Activated CD4-positive, alpha-beta T cell treated with anti-CD3 and anti-CD28 coated beads, Interleukin-2, amount 10 ng/mL, durations not matched to agents 24 days and 14 days (primary cell): ENCODE measurements at regions not wholly inside any gene's neighbourhood (a gene's known extent, or its start where the extent isn't known, plus 50 kb on each side); places are given as distances from the start of the nearest gene placed in this dataset.

ENCODE experiments used
- DNase-seq: peaks from one replicate; pipeline ENCODE4 v3.0.0; 2022
- H3K27ac Mint-ChIP-seq: one replicate; pipeline ENCODE4 v1.8.0; 2022; ENCODE audit warnings: mild to moderate bottlenecking, mixed read lengths
- H3K27me3 Mint-ChIP-seq: one replicate; pipeline ENCODE4 v1.8.0; 2022; ENCODE audit warnings: mixed read lengths
- H3K36me3 Mint-ChIP-seq: one replicate; pipeline ENCODE4 v1.8.0; 2022; ENCODE audit warnings: low read depth, mild to moderate bottlenecking, mixed read lengths
- H3K4me1 Mint-ChIP-seq: one replicate; pipeline ENCODE4 v1.8.0; 2021; ENCODE audit warnings: mixed read lengths
- H3K4me3 Mint-ChIP-seq: one replicate; pipeline ENCODE4 v1.8.0; 2022; ENCODE audit warnings: mild to moderate bottlenecking, moderate library complexity, mixed read lengths
- H3K9me3 Mint-ChIP-seq: one replicate; pipeline ENCODE4 v1.8.0; 2021; ENCODE audit warnings: mixed read lengths
- intact Hi-C: fragments of 100-400 bp; cut with micrococcal nuclease; formaldehyde crosslinking; loops from one replicate; pipeline ENCODE4 v1.15.1; 2023

GRCh38 chr1:193537266-193538002, 351.0 kb upstream of the B3GALT2 start:
- peak; percentile 91 for DNase-seq
- intact Hi-C loops, result loop anchor here (1.0 to 10.0 kb wide), 10 partner anchors 21 to 1020 kb away; partner anchors contain the start of gene CDC73
- Mint-ChIP-seq H3K4me3 (peak overlapping the region; percentile 22), H3K27ac (peak overlapping the region; percentile 75), H3K9me3 (peaks cover 4% of the 10 kb centered on the region), H3K4me1 (peaks cover 45% of the 10 kb centered on the region), H3K36me3 (peaks cover 17% of the 10 kb centered on the region), H3K27me3 (no peaks in the 10 kb centered on the region)

- Mint-ChIP-seq H3K4me1 (peaks cover 14% of the 10 kb centered on the region), H3K27me3 (no peaks in the 10 kb centered on the region), H3K27ac (no peak overlapping the region), H3K4me3 (no peak overlapping the region), H3K36me3 (peaks cover 15% of the 10 kb centered on the region), H3K9me3 (peaks cover 17% of the 10 kb centered on the region)
- DNase-seq, result no peak
- intact Hi-C loops, result loop anchor here (10.0 kb wide), 1 partner anchor 271 kb away; no protein-coding TSS in a partner anchor
Observed at GRCh38 chr1:193533853-193534252, 347.4 kb upstream of the B3GALT2 start.

DNA sequence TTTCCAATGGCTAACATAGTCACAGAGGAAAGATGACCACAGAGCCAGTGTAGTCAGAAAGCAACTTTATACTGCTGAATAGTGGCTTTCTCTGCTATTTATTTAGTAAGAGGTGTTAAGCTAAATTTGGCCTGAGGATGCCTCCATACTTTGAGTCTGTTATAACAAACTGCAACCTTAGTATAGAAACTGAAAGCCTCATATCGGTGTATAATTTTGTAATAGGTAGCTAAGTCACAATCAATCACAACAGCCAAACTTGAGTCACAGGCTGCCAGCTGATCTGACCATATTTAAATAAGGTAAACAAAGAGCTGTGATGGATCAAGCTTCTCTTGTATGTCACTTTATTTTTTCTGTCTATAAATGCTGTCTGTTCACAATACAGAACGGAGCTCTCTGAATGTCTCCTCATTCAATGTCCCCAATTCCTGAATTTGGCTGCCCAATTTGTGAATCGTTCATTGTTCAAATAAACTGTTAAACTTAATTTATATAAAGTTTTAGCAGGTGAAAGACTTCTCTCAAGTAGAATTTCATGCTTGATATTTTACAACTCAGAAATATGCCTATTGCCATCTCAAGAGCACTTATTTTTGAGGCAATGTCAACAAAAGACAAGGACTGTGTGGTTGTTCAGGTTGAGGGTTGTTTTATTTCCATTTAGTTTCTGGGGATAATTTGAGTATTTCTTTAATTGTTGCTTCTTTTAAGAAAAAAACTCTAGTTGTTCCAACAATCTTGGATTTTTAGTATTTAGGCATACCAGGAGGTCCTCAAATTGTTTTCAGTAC, 339.7 kb upstream of the B3GALT2 start:
- Mint-ChIP-seq H3K9me3 (peaks cover 18% of the 10 kb centered on the region), H3K27ac (no peak overlapping the region), H3K4me3 (no peak overlapping the region), H3K36me3 (peaks cover 3% of the 10 kb centered on the region), H3K27me3 (no peaks in the 10 kb centered on the region), H3K4me1 (peaks cover 2% of the 10 kb centered on the region)
- intact Hi-C loops, result no loop called here
- no peak for DNase-seq

DNA sequence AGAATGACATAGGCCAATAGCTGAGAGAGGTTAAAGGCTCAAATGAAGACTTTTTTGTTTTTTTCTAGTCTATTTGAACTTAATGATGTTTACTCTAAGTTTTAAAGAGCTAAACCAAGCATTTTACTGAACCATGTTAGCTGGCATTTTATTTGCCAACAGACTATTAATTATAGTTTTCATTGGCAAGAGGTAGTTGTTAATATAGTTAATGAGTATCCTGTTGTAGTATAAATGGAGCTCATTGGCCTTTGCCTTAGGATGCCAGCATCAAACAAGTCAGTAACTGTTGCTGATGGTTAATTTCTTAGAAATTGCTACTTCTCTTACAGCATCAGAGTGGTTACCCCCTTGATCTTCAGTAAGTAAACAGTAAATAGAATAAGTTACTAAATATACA, 339.0 kb upstream of the B3GALT2 start:
- Mint-ChIP-seq H3K4me1 (peaks cover 2% of the 10 kb centered on the region), H3K27ac (no peak overlapping the region), H3K9me3 (peaks cover 11% of the 10 kb centered on the region), H3K27me3 (no peaks in the 10 kb centered on the region), H3K4me3 (no peak overlapping the region), H3K36me3 (peaks cover under 1% of the 10 kb centered on the region)
- DNase-seq, result no peak
- intact Hi-C loops, result no loop called here

DNA sequence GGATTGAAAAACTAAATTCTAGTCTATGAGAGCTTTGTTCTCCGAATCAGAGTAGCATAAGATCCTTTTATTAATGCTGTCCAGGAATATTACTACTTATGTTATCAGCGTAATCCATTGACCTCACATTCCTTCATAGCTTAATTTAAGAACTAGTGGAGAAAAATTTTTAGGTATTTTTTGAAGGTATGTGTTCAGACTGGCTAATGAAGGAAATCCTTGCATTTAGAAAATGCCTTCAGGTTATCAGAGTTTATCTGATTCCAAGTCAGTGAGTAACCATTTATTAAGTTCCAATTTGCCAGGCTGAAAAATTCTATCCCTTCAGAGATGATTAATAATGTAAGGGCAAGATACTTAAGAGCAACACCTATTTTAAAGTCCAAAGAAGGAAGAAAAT, 338.2 kb upstream of the B3GALT2 start:
- peaks cover 13% of the 10 kb centered on the region for H3K9me3 Mint-ChIP-seq
- no peak for DNase-seq
- H3K27ac Mint-ChIP-seq, result no peak overlapping the region
- no peaks in the 10 kb centered on the region for H3K36me3 Mint-ChIP-seq
- intact Hi-C loops, result no loop called here
- H3K27me3 Mint-ChIP-seq, result no peaks in the 10 kb centered on the region
- peaks cover 2% of the 10 kb centered on the region for H3K4me1 Mint-ChIP-seq
- H3K4me3 Mint-ChIP-seq, result no peak overlapping the region

DNA sequence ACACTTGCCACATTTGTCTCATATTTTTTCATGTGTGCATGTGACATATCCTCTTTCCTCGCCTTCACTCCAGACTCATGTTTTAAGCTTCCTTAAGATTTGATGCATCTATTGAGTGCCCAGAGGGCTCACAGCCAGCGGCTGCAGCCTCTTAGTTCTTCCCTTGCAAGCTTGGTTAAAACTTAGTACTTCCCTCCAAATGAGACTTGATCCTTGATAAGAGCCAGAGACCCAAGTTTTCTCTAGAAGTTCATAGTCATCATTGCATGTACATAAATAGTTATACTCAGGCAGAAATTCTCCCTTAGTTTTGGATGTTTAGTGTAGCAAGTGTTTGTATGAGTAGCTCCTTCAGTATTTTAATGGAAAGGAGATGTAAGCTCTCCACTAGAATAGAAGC, 337.6 kb upstream of the B3GALT2 start:
- intact Hi-C loops, result no loop called here
- H3K36me3 Mint-ChIP-seq, result no peaks in the 10 kb centered on the region
- peaks cover 2% of the 10 kb centered on the region for H3K4me1 Mint-ChIP-seq

DNA sequence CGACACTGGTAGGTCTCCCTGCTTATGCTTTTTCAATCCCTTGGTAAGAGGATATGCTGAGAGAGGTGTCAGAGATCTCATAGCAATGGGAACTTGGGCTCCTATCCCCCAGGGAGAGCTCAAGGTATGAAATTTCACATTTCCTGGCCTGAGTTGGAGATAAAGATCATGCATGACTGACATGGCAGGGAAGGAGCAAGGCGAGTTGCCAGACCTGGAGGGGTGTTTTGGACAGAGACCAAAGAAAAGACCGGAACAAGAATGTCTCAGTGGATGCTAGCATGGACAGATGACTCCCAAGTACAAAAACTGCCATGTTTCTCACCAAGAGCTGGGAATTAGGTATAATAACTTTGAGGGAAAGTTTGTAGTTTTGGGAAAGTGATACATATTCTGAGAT, 334.1 kb upstream of the B3GALT2 start:
- peaks cover 19% of the 10 kb centered on the region for H3K9me3 Mint-ChIP-seq
- H3K4me1 Mint-ChIP-seq, result peaks cover 4% of the 10 kb centered on the region
- no peak for DNase-seq
- H3K27me3 Mint-ChIP-seq, result no peaks in the 10 kb centered on the region
- H3K27ac Mint-ChIP-seq, result no peak overlapping the region
- H3K36me3 Mint-ChIP-seq, result no peaks in the 10 kb centered on the region
- H3K4me3 Mint-ChIP-seq, result no peak overlapping the region
- intact Hi-C loops, result no loop called here

More for the DNA sequence above, 337.6 kb upstream of the B3GALT2 start:
- no peaks in the 10 kb centered on the region for H3K27me3 Mint-ChIP-seq
- peaks cover 19% of the 10 kb centered on the region for H3K9me3 Mint-ChIP-seq
- DNase-seq, result no peak
- H3K27ac Mint-ChIP-seq, result no peak overlapping the region
- H3K4me3 Mint-ChIP-seq, result no peak overlapping the region

- Mint-ChIP-seq H3K36me3 (no peaks in the 10 kb centered on the region), H3K9me3 (peaks cover 16% of the 10 kb centered on the region), H3K27ac (no peak overlapping the region), H3K4me3 (no peak overlapping the region), H3K4me1 (peaks cover 2% of the 10 kb centered on the region), H3K27me3 (no peaks in the 10 kb centered on the region)
- DNase-seq, result no peak
- intact Hi-C loops, result no loop called here
Observed at GRCh38 chr1:193519922-193520321, 333.5 kb upstream of the B3GALT2 start.

DNA sequence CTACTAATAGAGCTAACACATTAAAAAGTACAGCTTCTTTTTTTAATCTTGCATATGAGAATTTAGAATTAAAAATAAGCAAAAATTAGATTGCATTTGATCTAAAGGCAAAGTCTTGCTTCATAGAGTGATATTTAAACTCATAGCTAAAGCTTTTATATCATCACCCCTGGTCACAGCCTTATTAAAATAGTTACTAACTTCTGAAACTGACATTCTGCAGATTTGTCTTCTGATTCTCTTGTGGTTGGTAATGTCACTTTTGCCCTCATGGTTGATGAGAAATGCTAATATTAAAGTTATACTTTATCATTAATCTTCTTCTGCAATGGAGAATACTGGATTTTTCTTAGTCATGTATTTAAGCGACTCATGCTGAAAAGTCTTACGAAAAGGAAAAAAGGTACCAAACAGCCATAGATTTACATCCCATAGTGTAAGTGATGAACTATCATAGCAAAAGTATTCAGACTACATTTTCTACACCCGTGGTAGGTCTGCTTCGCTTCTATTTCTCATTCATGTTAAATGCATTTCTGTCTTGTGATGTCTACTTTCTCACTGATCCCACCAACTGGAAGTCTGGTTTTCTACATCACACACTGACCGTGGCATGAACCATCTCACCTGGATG, 330.5 kb upstream of the B3GALT2 start:
- H3K4me1 Mint-ChIP-seq, result peaks cover 2% of the 10 kb centered on the region
- intact Hi-C loops, result no loop called here
- H3K9me3 Mint-ChIP-seq, result peaks cover 22% of the 10 kb centered on the region
- H3K27me3 Mint-ChIP-seq, result no peaks in the 10 kb centered on the region
- no peak for DNase-seq
- no peak overlapping the region for H3K27ac Mint-ChIP-seq
- no peak overlapping the region for H3K4me3 Mint-ChIP-seq
- H3K36me3 Mint-ChIP-seq, result peaks cover 7% of the 10 kb centered on the region

DNA sequence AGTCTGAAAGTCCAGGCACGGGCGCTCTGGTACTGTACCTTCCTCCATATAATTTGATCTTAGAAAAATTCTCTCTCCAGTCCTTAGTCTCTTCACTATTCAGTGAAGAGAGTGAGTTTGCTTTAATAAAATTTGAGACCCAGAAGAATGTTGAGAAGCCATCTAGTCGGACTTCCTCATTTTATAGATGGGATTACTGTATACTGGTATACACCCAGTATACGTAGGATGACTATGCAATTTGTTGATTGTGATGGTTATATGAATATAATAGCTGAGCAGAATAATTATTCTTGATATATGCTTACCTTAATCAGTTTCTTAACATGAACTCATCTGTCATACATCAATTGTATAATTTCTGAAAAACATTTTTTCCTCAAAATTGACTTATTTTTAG, 328.0 kb upstream of the B3GALT2 start:
- no peak overlapping the region for H3K27ac Mint-ChIP-seq
- H3K4me3 Mint-ChIP-seq, result no peak overlapping the region
- peaks cover 31% of the 10 kb centered on the region for H3K9me3 Mint-ChIP-seq
- peaks cover 2% of the 10 kb centered on the region for H3K4me1 Mint-ChIP-seq
- intact Hi-C loops, result no loop called here
- H3K36me3 Mint-ChIP-seq, result peaks cover 11% of the 10 kb centered on the region
- no peaks in the 10 kb centered on the region for H3K27me3 Mint-ChIP-seq
- no peak for DNase-seq

DNA sequence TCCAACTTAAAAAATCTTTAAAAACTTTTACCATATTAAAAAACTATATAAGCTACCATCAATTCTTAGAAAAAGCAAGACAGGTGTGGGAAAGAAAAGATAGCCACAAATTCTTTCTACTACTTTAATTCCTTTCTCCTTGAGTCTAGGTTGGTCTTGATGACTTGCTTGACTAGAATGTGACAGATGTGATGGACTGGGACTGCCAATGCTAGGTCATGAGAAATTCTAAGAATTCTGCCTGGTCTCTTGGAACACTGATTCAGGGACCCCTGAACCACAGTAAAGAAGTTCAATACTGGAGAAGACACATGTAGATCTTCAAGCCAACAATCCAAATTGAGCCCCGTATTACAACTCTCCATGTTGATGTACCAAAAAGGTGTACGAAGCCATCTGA, 326.6 kb upstream of the B3GALT2 start:
- no peak for DNase-seq
- Mint-ChIP-seq H3K4me1 (peaks cover 2% of the 10 kb centered on the region), H3K36me3 (peaks cover 11% of the 10 kb centered on the region), H3K27ac (no peak overlapping the region), H3K27me3 (no peaks in the 10 kb centered on the region), H3K9me3 (peaks cover 32% of the 10 kb centered on the region), H3K4me3 (no peak overlapping the region)
- intact Hi-C loops, result no loop called here

- no peak for DNase-seq
- peaks cover 28% of the 10 kb centered on the region for H3K9me3 Mint-ChIP-seq
- peaks cover 2% of the 10 kb centered on the region for H3K4me1 Mint-ChIP-seq
- no peak overlapping the region for H3K4me3 Mint-ChIP-seq
- intact Hi-C loops, result no loop called here
- H3K36me3 Mint-ChIP-seq, result peaks cover 2% of the 10 kb centered on the region
- H3K27me3 Mint-ChIP-seq, result no peaks in the 10 kb centered on the region
- H3K27ac Mint-ChIP-seq, result no peak overlapping the region
Observed at GRCh38 chr1:193504920-193505319, 318.5 kb upstream of the B3GALT2 start.

- no peak overlapping the region for H3K4me3 Mint-ChIP-seq
- intact Hi-C loops, result no loop called here
- no peaks in the 10 kb centered on the region for H3K4me1 Mint-ChIP-seq
- no peak for DNase-seq
- peaks cover 2% of the 10 kb centered on the region for H3K36me3 Mint-ChIP-seq
- H3K27ac Mint-ChIP-seq, result no peak overlapping the region
- no peaks in the 10 kb centered on the region for H3K27me3 Mint-ChIP-seq
- H3K9me3 Mint-ChIP-seq, result peaks cover 22% of the 10 kb centered on the region
Observed at GRCh38 chr1:193498088-193498655, 311.8 kb upstream of the B3GALT2 start.

GRCh38 chr1:193494368-193494767, 308.0 kb upstream of the B3GALT2 start:
- peaks cover 25% of the 10 kb centered on the region for H3K9me3 Mint-ChIP-seq
- H3K4me3 Mint-ChIP-seq, result no peak overlapping the region
- H3K36me3 Mint-ChIP-seq, result peaks cover 17% of the 10 kb centered on the region
- intact Hi-C loops, result no loop called here
- H3K27ac Mint-ChIP-seq, result no peak overlapping the region
- peaks cover 11% of the 10 kb centered on the region for H3K4me1 Mint-ChIP-seq
- H3K27me3 Mint-ChIP-seq, result no peaks in the 10 kb centered on the region
- DNase-seq, result no peak
